HFF-Myc (cell line): ENCODE measurements at regions not wholly inside any gene's neighbourhood (a gene's known extent, or its start where the extent isn't known, plus 50 kb on each side); places are given as distances from the start of the nearest gene placed in this dataset.

ENCODE experiments used
- DNase-seq: peaks from one replicate; pipeline ENCODE4 v3.0.0-alpha.2; 2011; ENCODE audit warnings: low read depth; ENCODE audit errors: extremely low read depth
- H3K4me3 ChIP-seq: replicated peaks from 2 replicates; pipeline ENCODE4 v1.5.1; 2011; ENCODE audit warnings: low read depth, mild to moderate bottlenecking, control low read depth, low read length
- TF ChIP-seq, protein P1 (sequence below): IDR thresholded peaks from 2 replicates; pipeline ENCODE4 v1.5.1; 2012; ENCODE audit warnings: mild to moderate bottlenecking, low read depth, low read length, control low read depth; ENCODE audit errors: missing control alignments

DNA sequence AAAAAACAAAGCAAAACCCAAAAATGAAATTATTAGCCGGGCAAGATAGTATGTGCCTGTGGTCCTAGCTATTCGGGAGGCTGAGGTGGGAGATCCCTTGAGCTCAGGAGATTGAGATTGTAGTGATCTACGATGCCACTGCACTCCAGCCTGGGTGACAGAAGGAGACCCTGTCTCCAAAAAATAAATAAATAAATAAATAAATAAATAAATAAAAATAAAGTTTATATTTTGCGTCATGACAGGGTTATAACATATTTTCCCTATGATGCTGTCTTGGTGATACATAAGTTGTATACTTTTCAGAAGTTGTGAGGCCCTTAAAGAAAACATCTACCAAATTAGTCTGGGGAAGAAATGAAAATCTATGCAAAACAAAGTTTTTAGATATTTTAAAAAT is 94.5 kb upstream of the MKLN1 start:
- no peak for DNase-seq
- H3K4me3 ChIP-seq, result no peak overlapping the region
- TF ChIP-seq, protein P1, sequence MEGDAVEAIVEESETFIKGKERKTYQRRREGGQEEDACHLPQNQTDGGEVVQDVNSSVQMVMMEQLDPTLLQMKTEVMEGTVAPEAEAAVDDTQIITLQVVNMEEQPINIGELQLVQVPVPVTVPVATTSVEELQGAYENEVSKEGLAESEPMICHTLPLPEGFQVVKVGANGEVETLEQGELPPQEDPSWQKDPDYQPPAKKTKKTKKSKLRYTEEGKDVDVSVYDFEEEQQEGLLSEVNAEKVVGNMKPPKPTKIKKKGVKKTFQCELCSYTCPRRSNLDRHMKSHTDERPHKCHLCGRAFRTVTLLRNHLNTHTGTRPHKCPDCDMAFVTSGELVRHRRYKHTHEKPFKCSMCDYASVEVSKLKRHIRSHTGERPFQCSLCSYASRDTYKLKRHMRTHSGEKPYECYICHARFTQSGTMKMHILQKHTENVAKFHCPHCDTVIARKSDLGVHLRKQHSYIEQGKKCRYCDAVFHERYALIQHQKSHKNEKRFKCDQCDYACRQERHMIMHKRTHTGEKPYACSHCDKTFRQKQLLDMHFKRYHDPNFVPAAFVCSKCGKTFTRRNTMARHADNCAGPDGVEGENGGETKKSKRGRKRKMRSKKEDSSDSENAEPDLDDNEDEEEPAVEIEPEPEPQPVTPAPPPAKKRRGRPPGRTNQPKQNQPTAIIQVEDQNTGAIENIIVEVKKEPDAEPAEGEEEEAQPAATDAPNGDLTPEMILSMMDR, result no peak

DNA sequence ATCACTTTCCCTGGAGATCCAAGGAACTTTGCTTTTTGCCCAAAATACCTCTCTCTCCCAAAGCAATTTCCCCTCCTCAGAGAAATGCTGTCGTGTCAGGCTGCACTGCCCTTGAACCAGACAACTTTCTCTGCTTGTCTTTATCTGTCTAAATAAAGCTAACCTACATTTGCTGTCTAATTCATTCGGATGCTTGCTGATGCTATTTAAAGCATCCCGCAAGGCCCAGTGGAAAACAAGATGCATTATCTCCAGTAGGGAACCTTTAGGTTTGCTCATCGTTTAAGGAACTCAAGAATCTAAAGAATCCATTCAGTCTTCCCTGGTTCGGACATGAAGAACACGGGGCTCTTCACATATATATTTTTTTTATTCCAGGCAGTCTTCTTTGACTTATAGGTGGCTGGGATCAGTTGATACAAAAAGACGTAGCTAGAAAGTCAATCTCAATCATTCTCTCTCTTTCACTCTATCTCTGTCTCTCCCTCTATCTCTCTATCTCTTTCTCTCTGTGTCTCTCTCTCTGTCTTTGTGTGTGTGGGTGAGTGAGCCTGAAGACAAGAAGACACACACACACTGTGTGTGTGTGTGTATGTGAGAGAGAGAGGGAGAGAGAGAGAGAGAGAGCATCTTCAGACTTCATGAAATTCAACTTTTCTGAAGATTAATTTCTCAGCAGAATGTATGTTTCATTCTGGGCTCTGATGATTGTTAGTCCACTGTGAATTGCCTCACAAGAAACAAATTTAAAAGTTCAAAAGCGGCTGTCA is 92.8 kb upstream of the MKLN1 start:
- no peak for DNase-seq
- TF ChIP-seq, protein P1, result no peak
- H3K4me3 ChIP-seq, result no peak overlapping the region

DNA sequence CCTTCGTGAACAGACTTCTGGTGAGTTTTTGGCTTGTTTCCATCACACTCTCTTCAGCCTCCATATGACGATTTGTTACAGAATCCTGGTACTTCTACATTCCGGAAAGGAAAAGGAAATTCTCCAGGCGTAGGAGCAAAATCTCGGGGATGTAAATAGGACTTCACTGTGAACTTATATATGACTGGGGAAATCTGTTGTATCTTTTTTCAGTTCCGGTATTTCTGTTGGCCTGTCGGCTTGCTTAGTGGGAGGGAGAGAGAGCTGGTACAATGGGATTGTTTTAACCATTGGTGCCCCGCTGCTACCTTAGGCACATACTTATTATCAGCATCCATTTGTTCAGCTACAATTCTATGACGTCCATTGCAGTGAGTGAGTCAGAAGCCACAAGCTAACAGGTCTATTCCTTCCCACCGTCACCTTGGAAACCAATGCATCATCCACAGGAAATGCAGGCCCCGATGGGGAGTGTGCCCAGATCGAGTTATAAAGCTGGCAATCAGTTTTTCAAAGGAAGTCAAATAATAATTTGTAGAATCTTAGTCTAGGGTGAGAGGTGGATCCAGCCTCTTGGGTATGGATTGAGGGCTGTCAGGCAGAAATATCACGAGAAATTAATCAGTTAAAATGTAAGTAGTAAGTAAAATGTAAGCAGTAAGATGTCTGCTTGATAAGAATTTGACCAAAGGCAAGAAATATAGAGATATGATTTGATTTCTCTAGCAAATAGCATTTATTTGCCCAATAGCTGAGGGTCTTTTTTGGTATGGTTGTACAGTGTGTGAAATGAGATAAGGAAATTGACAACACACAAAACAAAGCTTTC is 92.0 kb upstream of the MKLN1 start:
- peak; percentile 96 for DNase-seq
- no peak overlapping the region for H3K4me3 ChIP-seq
- TF ChIP-seq, protein P1, result no peak

DNA sequence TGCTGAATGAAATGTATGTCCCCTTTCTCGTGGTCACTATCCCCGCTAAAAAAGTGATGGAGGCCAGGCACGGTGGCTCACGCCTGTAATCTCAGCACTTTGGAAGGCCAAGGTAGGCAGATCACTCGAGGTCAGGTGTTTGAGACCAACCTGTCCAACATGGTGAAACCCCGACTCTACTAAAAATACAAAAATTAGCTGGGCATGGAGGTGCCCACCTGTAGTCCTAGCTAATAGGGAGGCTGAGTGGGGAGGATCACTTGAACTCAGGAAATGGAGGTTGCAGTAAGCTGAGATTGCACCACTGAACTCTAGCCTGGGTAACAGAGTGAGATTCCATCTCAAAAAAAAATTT is 91.4 kb upstream of the MKLN1 start:
- no peak overlapping the region for H3K4me3 ChIP-seq
- DNase-seq, result no peak
- TF ChIP-seq, protein P1, result no peak

DNA sequence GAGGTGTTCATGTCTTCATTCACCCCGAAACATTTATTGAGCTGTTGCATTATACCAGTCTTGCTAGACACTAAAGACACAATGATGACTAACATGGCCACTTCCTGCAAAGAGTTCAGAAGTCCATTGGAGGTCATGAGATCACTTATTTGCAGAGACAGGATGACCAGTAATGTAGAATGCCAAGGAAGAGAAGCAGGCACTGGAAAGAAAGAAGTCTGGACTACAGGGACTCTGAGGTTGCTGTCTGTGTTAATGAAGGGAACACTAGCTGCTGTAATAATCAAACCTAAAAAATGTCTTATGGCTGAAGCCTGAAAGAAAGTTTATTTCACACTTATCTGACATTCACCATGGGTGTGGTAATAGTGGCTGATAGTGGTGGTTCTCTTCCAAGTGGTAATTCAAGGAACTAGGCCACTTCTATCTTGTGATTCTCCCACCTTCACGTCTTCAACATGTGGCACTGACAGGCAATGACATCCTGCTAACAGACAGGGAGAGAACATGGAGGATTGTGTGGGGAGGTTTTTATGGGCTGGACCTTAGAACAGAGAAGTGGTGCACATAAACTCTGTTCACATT is 89.2 kb upstream of the MKLN1 start:
- TF ChIP-seq, protein P1, result no peak
- no peak for DNase-seq
- no peak overlapping the region for H3K4me3 ChIP-seq

DNA sequence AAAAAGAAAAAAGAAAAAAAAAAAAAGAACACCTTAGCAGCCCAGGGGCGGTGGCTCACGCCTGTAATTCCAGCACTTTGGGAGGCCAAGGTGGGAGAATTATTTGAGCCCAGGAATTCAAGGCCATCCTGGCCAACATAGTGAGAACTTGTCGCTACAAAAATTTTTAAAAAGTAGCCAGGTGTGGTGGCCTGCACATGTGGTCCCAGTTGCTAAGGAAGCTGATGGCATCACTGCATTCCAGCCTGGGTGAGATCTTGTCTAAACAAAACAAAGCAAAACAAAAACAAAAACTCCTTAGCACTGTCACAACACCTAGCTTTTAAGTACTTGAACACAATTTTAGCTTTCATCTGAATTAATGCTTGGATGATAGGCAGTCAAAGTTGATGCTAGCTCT is 86.3 kb upstream of the MKLN1 start:
- no peak overlapping the region for H3K4me3 ChIP-seq
- TF ChIP-seq, protein P1, result no peak
- no peak for DNase-seq
